Cardiac muscle cell (in vitro differentiated cells and primary cell): ENCODE measurements at regions not wholly inside any gene's neighbourhood (a gene's known extent, or its start where the extent isn't known, plus 50 kb on each side); places are given as distances from the start of the nearest gene placed in this dataset.

Experiments
- DNase-seq, 2 donors: peaks; one replicate each; pipeline versions ENCODE4 v3.0.0 to v3.0.0-alpha.2; 2010 to 2017; ENCODE audit warnings: low read depth in 1 of 2, low spot score in 1 of 2
- H3K27ac ChIP-seq: fragments of 200-600 bp; sonication (generic); 2 replicates; pipeline ENCODE4 v1.5.1; 2016
- H3K27me3 ChIP-seq: fragments of 200-600 bp; sonication (generic); 2 replicates; pipeline ENCODE4 v1.6.0; 2016; ENCODE audit warnings: control low read depth
- H3K36me3 ChIP-seq: fragments of 200-600 bp; sonication (generic); 2 replicates; pipeline ENCODE4 v1.5.1; 2016; ENCODE audit warnings: control low read depth
- H3K4me1 ChIP-seq: fragments of 200-600 bp; sonication (generic); 2 replicates; pipeline ENCODE4 v1.8.1; 2017; ENCODE audit warnings: low read depth, mild to moderate bottlenecking, mixed run types
- H3K4me3 ChIP-seq: fragments of 200-600 bp; sonication (generic); 2 replicates; pipeline ENCODE4 v1.5.1; 2016; ENCODE audit warnings: mild to moderate bottlenecking
- H3K9me3 ChIP-seq: fragments of 200-600 bp; sonication (generic); 2 replicates; pipeline ENCODE4 v1.5.1; 2017; ENCODE audit warnings: low read depth, mild to moderate bottlenecking, control low read depth
- CTCF ChIP-seq: IDR thresholded peaks from 2 replicates; pipeline ENCODE4 v1.5.1; 2012; ENCODE audit warnings: low read depth, mild to moderate bottlenecking, low read length

DNA sequence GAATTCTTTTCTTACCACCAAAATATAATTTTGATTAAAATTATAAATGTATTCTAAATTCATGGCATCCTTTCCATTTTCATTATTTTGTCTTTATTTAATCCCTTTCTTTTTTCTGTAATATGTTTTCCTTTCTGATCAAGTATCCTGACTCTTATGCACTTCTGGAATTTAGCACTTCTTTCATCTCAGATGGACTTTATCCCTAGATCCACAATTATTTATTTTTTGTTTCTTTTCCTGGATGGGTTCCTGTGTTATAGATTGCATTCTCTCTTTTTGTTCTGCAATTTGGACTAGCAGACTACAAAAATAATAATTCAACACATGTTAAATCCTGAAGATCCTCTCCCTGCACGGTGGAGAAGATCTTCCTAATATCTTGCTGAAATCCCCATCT lies 76.9 kb upstream of the CDIN1 start:
- H3K27ac ChIP-seq = no peak overlapping the region
- H3K4me3 ChIP-seq = no peak overlapping the region
- H3K27me3 ChIP-seq = no peaks in the 10 kb centered on the region
- no peaks in the 10 kb centered on the region for H3K36me3 ChIP-seq
- H3K9me3 ChIP-seq = no peaks in the 10 kb centered on the region
- no peak for TF ChIP-seq CTCF
- peaks cover 53% of the 10 kb centered on the region for H3K4me1 ChIP-seq
- no peak for DNase-seq

DNA sequence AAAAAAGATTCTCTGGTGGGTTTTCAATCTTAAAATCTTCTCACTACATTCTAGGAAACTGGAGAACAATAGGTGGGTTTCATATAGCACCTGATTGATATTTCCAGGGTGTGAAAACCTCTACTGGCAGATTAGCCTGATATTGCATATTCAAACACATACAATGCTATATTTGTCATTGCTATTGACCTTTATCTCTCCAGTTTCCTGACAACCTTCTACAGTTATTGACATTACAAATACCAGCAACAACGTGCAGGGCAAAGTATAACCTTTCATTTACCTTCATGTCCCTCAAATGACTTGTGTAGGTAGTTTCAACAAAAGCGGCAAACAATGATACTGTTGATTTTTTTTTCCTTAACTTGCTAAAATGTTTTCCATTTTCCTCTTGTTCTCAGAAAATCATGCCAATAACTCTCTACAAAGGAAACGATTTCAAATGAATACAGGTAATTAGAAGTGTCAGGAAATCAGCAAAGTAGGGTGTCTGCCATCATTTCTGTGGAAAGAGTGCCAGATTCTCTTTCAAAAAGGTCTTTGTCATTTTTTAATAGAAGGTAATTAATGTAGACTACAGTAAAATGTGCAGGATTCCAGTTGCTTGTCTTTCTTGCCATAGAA lies 72.6 kb upstream of the CDIN1 start:
- Histone ChIP-seq H3K4me1 (peaks cover 37% of the 10 kb centered on the region), H3K36me3 (no peaks in the 10 kb centered on the region), H3K27me3 (no peaks in the 10 kb centered on the region), H3K4me3 (no peak overlapping the region), H3K27ac (no peak overlapping the region), H3K9me3 (no peaks in the 10 kb centered on the region)
- no peak for DNase-seq
- no peak for TF ChIP-seq CTCF

DNA sequence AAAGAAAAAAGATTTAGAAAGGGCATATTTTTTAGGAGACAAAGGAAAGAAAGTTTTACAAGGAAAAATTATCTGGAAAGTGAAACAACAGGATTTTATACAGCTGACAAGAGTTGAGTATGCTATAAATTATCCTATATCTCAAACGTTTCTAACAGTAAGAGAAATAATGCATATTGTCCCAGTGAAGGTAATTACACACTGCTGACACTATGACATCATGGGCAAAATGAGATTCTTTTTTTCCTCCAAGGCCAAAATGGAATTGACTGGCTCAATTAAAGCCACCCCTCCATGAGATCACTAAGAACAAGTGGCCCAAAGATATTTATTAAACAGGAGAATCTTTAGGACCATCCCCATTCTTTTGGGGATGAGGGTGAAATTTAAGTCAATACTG lies 72.0 kb upstream of the CDIN1 start:
- Histone ChIP-seq H3K4me1 (peaks cover 31% of the 10 kb centered on the region), H3K36me3 (no peaks in the 10 kb centered on the region), H3K9me3 (no peaks in the 10 kb centered on the region), H3K4me3 (no peak overlapping the region), H3K27ac (no peak overlapping the region), H3K27me3 (no peaks in the 10 kb centered on the region)
- DNase-seq = no peak
- TF ChIP-seq CTCF = no peak

- no peak overlapping the region for H3K4me3 ChIP-seq
- no peak for TF ChIP-seq CTCF
- no peak overlapping the region for H3K27ac ChIP-seq
- H3K9me3 ChIP-seq = no peaks in the 10 kb centered on the region
- no peaks in the 10 kb centered on the region for H3K27me3 ChIP-seq
- peaks cover 14% of the 10 kb centered on the region for H3K4me1 ChIP-seq
- DNase-seq = no peak
- no peaks in the 10 kb centered on the region for H3K36me3 ChIP-seq
These were observed 67.8 kb upstream of the CDIN1 start for GRCh38 chr15:36511594-36511993.

- no peak overlapping the region for H3K27ac ChIP-seq
- H3K36me3 ChIP-seq = no peaks in the 10 kb centered on the region
- no peak for DNase-seq
- TF ChIP-seq CTCF = no peak
- H3K9me3 ChIP-seq = no peaks in the 10 kb centered on the region
- H3K27me3 ChIP-seq = no peaks in the 10 kb centered on the region
- H3K4me1 ChIP-seq = peaks cover 7% of the 10 kb centered on the region
- H3K4me3 ChIP-seq = no peak overlapping the region
These were observed 61.7 kb upstream of the CDIN1 start for GRCh38 chr15:36517758-36518157.

- H3K9me3 ChIP-seq = no peaks in the 10 kb centered on the region
- no peak overlapping the region for H3K4me3 ChIP-seq
- no peaks in the 10 kb centered on the region for H3K27me3 ChIP-seq
- no peaks in the 10 kb centered on the region for H3K36me3 ChIP-seq
- peaks cover 3% of the 10 kb centered on the region for H3K4me1 ChIP-seq
- TF ChIP-seq CTCF = no peak
- no peak for DNase-seq
- no peak overlapping the region for H3K27ac ChIP-seq
These were observed 60.4 kb upstream of the CDIN1 start for GRCh38 chr15:36519067-36519466.
